Dermis blood vessel endothelial cell (primary cell): ENCODE measurements at regions not wholly inside any gene's neighbourhood (a gene's known extent, or its start where the extent isn't known, plus 50 kb on each side); places are given as distances from the start of the nearest gene placed in this dataset.
"Not testable (repeated sequence)": the region's sequence is repeated elsewhere in the genome, so short reads cannot be mapped to it uniquely, and the experiment has no call there.

Source experiments
- DNase-seq: peaks from one replicate; pipeline ENCODE4 v3.0.0; 2010

- DNase-seq, result no peak
Measured at GRCh38 chr12:34397591-34398365, 375.5 kb downstream of the ALG10 start.

- DNase-seq, result no peak
Measured at GRCh38 chr12:34398366-34398705, 376.0 kb downstream of the ALG10 start.

DNA sequence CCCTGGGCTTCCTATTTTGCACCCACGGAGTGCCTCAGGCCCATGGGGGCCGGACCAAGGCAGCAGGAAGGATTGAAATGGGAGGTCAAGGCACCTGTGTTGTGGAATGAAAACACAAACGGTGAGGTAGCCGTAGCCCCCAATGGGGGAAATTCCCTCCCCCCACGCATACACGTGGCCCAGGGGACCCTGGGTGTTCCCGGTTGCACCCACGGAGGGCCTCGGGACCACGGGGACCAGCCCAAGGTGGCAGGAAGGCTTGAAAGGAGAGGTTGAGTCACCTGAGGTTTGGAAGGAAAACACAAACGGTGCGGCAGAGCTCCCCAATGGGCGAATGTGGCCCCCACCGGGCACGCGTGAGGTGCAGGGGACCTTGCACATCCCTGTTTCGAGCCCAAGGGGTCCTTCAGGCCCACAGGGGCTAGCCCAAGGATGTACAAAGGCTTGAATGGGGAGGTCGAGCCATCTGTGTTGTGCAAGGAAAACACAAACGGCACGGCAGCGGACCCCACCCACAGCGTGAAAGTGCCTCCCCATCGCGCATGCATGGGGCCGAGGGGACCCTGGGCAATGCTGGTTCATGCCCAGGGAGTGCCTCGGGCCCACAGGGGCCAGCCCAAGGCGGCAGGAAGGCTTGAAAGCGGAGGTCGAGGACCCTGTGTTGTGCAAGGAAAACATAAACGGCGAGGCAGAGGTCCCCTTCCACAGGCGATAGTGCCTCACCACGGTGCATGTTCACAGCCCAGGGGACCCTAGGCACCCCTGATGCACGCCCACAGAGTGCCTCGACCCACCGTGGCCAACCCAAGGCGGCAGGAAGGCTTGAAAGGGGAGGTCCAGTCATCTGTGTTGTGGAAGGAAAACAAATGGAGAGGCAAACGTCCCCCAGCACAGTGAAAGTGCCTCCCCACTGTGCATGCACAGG, 376.7 kb downstream of the ALG10 start:
- no peak for DNase-seq

DNA sequence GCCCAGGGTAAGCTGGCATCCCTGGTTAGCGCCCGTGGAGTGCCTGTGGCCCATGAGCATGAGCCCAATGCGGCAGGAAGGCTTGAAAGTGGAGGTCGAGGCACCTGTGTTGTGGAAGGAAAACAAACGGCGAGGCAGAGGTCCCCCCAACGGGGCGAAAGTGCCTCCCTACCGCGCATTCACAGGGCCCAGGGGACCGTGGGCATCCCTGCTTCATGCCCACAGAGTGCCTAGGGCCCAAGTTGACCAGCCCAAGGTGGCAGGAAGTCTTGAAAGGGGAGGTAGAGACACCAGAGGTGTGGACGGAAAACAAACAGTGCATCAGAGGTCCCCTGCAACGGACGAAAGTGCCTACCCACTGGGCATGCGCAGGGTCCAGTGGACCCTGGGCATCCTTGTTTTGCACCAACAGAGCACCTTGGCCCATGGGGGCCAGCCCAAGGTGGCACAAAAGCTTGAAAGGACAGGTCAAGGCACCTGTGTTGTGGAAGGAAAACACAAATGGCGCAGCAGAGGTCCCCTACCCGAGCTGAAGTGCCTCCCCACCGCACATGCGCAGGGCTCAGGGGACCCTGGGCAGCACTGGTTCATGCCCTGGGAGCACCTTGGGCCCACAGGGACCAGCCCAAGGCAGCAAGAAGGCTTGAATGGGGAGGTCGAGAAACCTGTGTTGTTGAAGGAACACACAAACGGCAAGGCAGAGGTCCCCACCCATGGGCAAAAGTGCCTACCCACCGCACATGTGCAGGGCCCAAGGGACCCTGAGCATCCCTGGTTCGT, 377.5 kb downstream of the ALG10 start:
- no peak for DNase-seq

- no peak for DNase-seq
Measured at GRCh38 chr12:34400411-34400881, 378.1 kb downstream of the ALG10 start.

DNA sequence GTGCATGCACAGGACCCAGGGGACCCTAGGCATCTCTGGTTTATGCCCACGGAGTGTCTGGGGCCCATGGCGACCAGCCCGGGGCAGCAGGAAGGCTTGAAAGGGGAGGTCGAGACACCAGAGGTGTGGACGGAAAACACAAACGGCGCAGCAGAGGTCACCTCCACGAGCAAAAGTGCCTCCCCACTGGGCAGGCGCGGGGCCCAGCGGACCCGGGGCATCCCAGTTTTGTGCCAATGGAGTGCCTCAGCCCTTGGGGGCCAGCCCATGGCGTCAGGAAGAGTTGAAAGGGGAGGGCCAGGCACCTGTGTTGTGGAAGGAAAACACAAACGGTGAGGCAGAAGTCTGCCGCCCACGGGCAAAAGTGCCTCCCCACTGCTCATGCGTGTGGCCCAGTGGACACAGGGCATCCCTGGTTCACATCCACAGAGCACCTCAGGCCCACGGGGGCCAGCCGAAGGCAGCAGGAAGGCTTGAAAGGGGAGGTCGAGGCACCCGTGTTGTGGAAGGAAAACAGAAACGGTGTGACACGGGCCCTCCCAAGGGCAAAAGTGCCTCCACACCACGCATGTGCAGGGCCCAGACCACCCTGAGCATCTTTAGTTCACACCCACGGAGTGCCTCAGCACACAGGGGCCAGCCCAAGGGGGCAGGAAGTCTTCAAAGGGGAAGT, 378.8 kb downstream of the ALG10 start:
- no peak for DNase-seq

- no peak for DNase-seq
Measured at GRCh38 chr12:34401659-34402227, 379.4 kb downstream of the ALG10 start.

DNA sequence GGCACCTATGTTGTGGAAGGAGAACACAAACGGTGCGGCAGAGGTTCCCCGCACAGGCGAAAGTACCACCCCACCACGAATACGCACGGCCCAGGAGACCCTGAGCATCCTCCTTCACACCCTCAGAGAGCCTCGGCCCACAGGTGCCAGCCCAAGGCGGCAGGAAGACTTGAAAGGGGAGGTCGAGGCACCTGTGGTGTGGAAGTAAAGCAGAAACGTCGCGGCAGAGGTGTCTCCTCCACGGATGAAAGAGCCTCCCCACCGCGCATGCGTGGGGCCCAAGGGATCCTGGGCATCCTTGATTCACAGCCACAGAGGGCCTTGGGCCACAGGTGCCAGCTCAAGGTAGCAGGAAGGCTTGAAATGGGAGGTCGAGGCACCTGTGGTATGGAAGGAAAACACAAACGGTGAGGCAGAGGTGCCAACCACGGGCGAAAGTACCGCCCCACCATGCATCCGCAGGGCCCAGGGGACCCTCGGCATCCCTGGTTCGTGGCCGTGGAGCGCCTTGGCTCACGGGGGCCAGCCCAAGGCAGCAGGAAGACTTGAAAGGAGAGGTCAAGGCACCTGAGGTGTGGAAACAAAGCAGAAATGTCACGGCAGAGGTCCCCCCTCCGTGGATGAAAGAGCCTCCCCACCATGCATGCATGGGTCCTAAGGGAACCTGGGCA, 380.1 kb downstream of the ALG10 start:
- DNase-seq, result no peak

DNA sequence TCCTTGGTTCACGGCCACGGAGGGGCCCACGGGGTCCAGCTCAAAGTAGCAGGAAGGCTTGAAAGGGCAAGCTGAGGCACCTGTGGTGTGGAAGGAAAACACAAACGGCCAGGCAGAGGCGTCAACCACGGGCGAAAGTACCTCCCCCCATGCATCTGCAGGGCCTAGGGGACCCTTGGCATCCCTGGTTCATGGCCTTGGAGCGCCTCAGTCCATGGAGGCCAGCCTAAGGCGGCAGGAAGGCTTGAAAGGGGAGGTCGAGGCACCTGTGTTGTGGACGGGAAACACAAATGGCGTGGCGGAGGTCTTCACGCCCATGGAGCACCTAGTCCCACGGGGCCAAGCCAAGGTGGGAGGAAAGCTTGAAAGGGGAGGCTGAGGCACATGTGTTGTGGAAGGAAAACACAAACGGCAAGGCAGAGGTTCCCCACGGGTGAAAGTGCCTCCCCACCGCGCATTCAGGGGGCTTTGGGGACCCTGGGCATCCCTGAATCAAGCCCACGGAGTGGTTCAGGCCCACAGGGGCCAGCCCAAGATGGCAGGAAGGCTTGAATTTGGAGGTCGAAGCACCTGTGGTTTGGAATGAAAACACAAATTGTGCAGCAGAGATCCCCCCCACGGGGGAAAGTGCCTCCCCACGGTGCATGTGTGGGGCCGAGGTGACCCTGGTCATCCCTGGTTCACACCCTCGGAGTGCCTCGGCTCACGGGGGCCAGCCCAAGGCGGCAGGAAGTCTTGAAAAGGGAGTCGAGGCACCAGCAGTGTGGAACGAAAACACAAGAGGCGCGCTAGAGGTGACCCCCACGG, 380.8 kb downstream of the ALG10 start:
- DNase-seq, result no peak

DNA sequence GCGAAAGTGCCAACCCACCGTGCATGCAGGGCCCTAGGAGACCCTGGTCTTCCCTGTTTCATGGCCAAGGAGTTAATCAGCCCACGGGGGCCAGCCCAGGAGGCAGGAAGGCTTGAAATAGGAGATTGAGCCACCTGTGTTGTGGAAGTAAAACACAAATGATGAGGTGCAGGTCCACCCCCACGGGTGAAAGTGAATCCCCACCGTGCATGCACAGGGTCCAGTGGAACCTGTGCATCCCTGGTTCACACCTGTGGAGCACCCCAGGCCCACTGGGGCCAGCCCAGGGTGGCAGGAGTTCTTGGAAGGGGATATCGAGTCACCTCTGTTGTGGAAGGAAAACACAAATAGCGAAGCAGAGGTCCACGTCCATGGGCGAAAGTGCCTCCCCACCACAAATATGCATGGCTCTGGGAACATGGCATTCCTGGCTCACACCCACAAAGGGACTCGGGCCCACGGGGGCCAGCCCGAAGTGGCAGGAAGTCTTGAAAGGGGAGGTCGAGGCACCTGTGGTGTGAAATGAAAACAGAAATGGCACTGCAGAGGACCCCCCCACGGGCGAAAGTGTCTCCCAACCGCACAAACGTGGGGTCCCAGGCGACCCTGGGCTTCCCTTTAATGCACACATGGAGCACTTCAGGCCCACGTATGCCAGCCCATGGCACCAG, 381.5 kb downstream of the ALG10 start:
- no peak for DNase-seq

GRCh38 chr12:34404377-34405285, 382.3 kb downstream of the ALG10 start:
- DNase-seq, result no peak

- no peak for DNase-seq
Measured at GRCh38 chr12:34405286-34406227, 383.3 kb downstream of the ALG10 start.

DNA sequence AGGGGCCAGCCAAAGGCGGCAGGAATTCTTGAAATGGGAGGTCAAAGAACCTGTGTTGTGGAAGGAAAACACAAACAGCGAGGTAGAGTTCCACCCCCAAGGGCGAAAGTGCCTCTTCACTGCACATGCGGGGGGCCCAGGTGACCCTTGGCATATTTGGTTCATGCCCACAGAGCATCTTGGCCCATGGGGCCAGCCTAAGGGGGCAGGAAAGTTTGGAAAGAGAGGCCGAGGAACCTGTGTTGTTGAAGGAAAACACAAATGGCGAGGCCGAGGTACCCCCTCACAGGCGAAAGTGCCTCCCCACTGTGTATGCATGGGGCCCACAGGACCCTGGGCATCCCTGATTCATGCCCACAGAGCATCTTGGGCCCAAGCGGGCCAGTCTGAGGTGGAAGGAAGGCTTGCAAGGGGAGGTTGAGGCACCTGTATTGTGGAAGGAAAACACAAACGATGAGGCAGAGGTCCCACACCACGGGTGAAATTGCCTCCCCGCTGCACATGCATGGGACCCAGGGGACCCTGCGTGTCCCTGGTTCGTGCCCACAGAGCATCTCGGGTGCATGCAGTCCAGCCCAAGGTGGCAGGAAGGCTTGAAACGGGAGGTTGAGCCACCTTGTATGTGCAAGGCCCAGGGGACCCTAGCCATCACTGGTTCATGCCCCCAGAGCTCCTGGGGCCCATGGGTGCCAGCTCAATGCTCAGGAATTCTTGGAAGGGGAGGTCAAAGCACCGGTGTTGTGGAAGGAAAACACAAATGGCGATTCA, 384.1 kb downstream of the ALG10 start:
- no peak for DNase-seq

DNA sequence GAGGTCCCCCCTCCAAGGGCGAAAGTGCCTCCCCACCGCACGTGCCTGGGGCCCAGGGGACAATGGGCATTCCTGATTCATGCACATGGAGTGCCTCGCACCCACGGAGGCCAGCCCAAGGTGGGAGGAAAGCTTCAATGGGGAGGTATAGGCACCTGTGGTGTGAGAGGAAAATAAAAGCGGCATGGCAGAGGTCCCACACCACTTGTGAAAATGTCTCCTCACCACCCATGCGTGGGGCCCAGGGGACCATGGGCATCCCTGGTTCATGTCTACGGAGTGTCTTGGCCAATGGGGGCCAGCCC, 384.7 kb downstream of the ALG10 start:
- DNase-seq, result no peak

DNA sequence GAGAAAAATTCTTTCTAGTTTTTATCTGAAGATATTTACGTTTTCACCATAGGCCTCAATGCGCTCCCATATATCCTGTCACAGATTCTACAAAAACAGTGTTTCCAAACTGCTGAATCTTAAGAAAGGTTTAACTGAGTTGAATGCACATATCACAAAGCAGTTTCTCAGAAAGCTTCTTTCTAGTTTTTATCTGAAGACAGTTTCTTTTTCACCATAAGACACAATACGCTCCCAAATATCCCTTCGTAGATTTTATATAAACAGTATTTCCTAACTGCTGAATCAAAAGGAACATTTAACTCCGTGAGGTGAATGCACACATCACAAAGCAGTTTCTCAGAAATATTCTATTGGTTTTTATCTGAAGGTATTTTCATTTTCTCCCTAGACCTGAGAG, 385.5 kb downstream of the ALG10 start:
- no peak for DNase-seq

GRCh38 chr12:34431509-34431908, 409.2 kb downstream of the ALG10 start:
- DNase-seq, result not testable (repeated sequence)
